ENCODE measurements at regions not wholly inside any gene's neighbourhood (a gene's known extent, or its start where the extent isn't known, plus 50 kb on each side); places are given as distances from the start of the nearest gene placed in this dataset.

- TF ChIP-seq CTCF (IDR thresholded peaks at IDR 0.05): no peak
- no peak for TF ChIP-seq POLR2A (IDR thresholded peaks at IDR 0.05)
- no peak for TF ChIP-seq POLR2AphosphoS5 (IDR thresholded peaks at IDR 0.05)
- TF ChIP-seq EP300 (IDR thresholded peaks at IDR 0.05): no peak
These were observed 272.2 kb upstream of the CASK start for GRCh38 chrX:42195506-42195905.

Measured in sigmoid colon (tissue), 4 donors.